ENCODE measurements at regions not wholly inside any gene's neighbourhood (a gene's known extent, or its start where the extent isn't known, plus 50 kb on each side); places are given as distances from the start of the nearest gene placed in this dataset.

DNA sequence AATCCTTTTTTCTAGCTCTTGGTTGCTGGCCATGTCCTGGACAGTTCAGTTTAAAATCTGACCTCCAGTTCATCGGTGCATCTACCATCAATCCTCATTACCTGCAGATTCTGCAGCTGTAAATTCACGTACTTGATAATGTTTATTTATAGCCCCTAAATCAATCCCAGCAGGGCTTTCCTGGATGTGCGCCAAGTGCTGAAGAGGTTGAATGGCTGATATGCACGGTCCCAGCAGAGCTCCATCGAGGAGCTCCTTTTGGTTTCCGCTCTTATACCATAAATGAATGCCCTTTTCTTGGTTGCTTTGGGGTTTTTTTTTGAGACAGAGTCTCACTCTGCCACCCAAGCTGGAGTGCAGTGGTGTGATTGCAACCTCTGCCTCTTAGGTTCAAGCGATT is 91.2 kb upstream of the CCZ1B start:
- TF ChIP-seq, protein P1, sequence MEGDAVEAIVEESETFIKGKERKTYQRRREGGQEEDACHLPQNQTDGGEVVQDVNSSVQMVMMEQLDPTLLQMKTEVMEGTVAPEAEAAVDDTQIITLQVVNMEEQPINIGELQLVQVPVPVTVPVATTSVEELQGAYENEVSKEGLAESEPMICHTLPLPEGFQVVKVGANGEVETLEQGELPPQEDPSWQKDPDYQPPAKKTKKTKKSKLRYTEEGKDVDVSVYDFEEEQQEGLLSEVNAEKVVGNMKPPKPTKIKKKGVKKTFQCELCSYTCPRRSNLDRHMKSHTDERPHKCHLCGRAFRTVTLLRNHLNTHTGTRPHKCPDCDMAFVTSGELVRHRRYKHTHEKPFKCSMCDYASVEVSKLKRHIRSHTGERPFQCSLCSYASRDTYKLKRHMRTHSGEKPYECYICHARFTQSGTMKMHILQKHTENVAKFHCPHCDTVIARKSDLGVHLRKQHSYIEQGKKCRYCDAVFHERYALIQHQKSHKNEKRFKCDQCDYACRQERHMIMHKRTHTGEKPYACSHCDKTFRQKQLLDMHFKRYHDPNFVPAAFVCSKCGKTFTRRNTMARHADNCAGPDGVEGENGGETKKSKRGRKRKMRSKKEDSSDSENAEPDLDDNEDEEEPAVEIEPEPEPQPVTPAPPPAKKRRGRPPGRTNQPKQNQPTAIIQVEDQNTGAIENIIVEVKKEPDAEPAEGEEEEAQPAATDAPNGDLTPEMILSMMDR (IDR thresholded peaks at IDR 0.05): no peak
- TF ChIP-seq POLR2A (IDR thresholded peaks at IDR 0.05) (no peak), EP300 (IDR thresholded peaks at IDR 0.05) (no peak)

Measured in ovary (tissue), 3 donors.